ENCODE measurements at regions not wholly inside any gene's neighbourhood (a gene's known extent, or its start where the extent isn't known, plus 50 kb on each side); places are given as distances from the start of the nearest gene placed in this dataset.

- TF ChIP-seq CTCF (IDR thresholded peaks at IDR 0.05) (no peak), POLR2A (IDR thresholded peaks at IDR 0.05) (no peak)
Measured at GRCh38 chr4:134072137-134072536, 129.5 kb downstream of the PABPC4L start.
